Fibroblast of lung (primary cell): ENCODE measurements at regions not wholly inside any gene's neighbourhood (a gene's known extent, or its start where the extent isn't known, plus 50 kb on each side); places are given as distances from the start of the nearest gene placed in this dataset.

ENCODE experiments used
- CTCF ChIP-seq, 2 donors: IDR thresholded peaks in 1 of 2; conservative IDR thresholded peaks in 1 of 2; 1 replicate in 1 of 2; 2 replicates in 1 of 2; pipeline ENCODE4 v1.5.1; 2011 to 2012; ENCODE audit warnings: low read length in 2 of 2, control low read depth in 1 of 2, inconsistent platforms in 1 of 2, low read depth in 1 of 2, mild to moderate bottlenecking in 1 of 2
- EZH2 ChIP-seq: IDR thresholded peaks from 2 replicates; pipeline ENCODE4 v1.5.1; 2012; ENCODE audit warnings: low read length, control low read depth, mild to moderate bottlenecking; ENCODE audit errors: missing control alignments

- TF ChIP-seq CTCF (conservative IDR thresholded peaks at IDR 0.05 in 1 of 2, IDR thresholded peaks at IDR 0.05 in 1 of 2; ENCODE audit: low read depth in 1 of 2, low read length in 2 of 2) (no peak), EZH2 (no peak)
Measured at GRCh38 chr5:102617191-102618187, 118.7 kb upstream of the SLCO6A1 start.
